Panc1 (cell line): ENCODE measurements at regions not wholly inside any gene's neighbourhood (a gene's known extent, or its start where the extent isn't known, plus 50 kb on each side); places are given as distances from the start of the nearest gene placed in this dataset.

Experiments used
- ATAC-seq: fragments of 200-7000 bp; cut with Tn5 transposase; 2 replicates; pipeline ENCODE4 v1.9.1; 2020; ENCODE audit warnings: mild to moderate bottlenecking, moderate library complexity
- BruUV-seq: library from RNA; stranded (reverse); fragments of 400-500 nt; replicated peaks from 2 replicates; lab custom pipeline; 2021; lab: Mats Ljungman, UMichigan
- CTCF ChIA-PET: fragments of 300-600 bp; sonication (Branson Sonifier 250); formaldehyde crosslinking; loops from one replicate; lab custom pipeline; 2022; ENCODE audit warnings: antibody characterized with exemption; lab: Charles Lee
- POLR2A ChIA-PET: fragments of 300-600 bp; sonication (Branson Sonifier 250); formaldehyde crosslinking; loops from one replicate; lab custom pipeline; 2022; ENCODE audit warnings: antibody characterized with exemption; lab: Charles Lee
- DNase-seq: peaks from one replicate; pipeline ENCODE4 v3.0.0-alpha.2; 2010; ENCODE audit warnings: low read depth, low spot score
- H3K27ac ChIP-seq: 2 replicates; pipeline ENCODE4 v1.5.1; 2011; ENCODE audit warnings: mild to moderate bottlenecking, low read length, inconsistent platforms
- H3K27me3 ChIP-seq: fragments of 200-500 bp; sonication (Bioruptor generic); 2 replicates; pipeline ENCODE4 v1.6.0; 2014; ENCODE audit warnings: low read length, inconsistent platforms; ENCODE audit not compliant: control insufficient read depth, insufficient read depth
- H3K36me3 ChIP-seq: fragments of 200-500 bp; sonication (Bioruptor generic); 2 replicates; pipeline ENCODE4 v1.5.1; 2014; ENCODE audit warnings: inconsistent platforms, mild to moderate bottlenecking, low read length, moderate library complexity; ENCODE audit not compliant: control insufficient read depth, insufficient read depth
- H3K4me1 ChIP-seq: 2 replicates; pipeline ENCODE4 v1.5.1; 2011; ENCODE audit warnings: inconsistent platforms, mild to moderate bottlenecking, low read length, moderate library complexity; ENCODE audit not compliant: control insufficient read depth, insufficient read depth
- H3K4me3 ChIP-seq, 2 experiments: 2 replicates each; pipeline ENCODE4 v1.5.1; 2011 to 2012; ENCODE audit warnings: low read depth in 2 of 2, low read length in 2 of 2, mild to moderate bottlenecking in 2 of 2, inconsistent platforms in 1 of 2, moderate library complexity in 1 of 2
- H3K9me3 ChIP-seq: fragments of 200-500 bp; sonication (Bioruptor generic); 2 replicates; pipeline ENCODE4 v1.5.1; 2014; ENCODE audit warnings: low read depth, mild to moderate bottlenecking, inconsistent platforms, low read length, moderate library complexity; ENCODE audit not compliant: control insufficient read depth, insufficient read depth
- CTCF ChIP-seq: fragments of 450-650 bp; IDR thresholded peaks from 2 replicates; pipeline ENCODE4 v1.5.1; 2017; ENCODE audit warnings: mild to moderate bottlenecking
- POLR2AphosphoS5 ChIP-seq: IDR thresholded peaks from 2 replicates; pipeline ENCODE4 v1.6.1; 2012; ENCODE audit warnings: mild to moderate bottlenecking, low read depth, low read length, moderate library complexity
- REST ChIP-seq, 2 experiments: IDR thresholded peaks; 2 replicates each; pipeline ENCODE4 v1.6.1; 2011 to 2012; ENCODE audit warnings: low read depth in 2 of 2, control low read depth in 1 of 2, low read length in 1 of 2, mild to moderate bottlenecking in 1 of 2, moderate library complexity in 1 of 2; ENCODE audit not compliant: insufficient read depth in 1 of 2
- SIN3A ChIP-seq: IDR thresholded peaks from 2 replicates; pipeline ENCODE4 v1.6.1; 2012; ENCODE audit warnings: low read depth, mild to moderate bottlenecking, low read length, moderate library complexity, borderline replicate concordance; ENCODE audit not compliant: insufficient read depth
- TCF7L2 ChIP-seq: IDR thresholded peaks from 2 replicates; pipeline ENCODE4 v1.6.1; 2011; ENCODE audit warnings: mild to moderate bottlenecking, low read depth, low read length, inconsistent platforms
- in situ Hi-C: cut with HindIII; loops from 2 replicates; pipeline ENCODE4 v1.10.0; 2016; ENCODE audit warnings: low sequenced_read_pairs, low pct_unique_long_range_greater_than_20kb
- intact Hi-C: fragments of 100-400 bp; cut with micrococcal nuclease; formaldehyde crosslinking; loops from one replicate; pipeline ENCODE4 v1.10.0; 2022; ENCODE audit not compliant: unreplicated experiment

- no peak for ATAC-seq
- intact Hi-C loops = no loop called here
- H3K27ac ChIP-seq = no peak overlapping the region
- H3K27me3 ChIP-seq = no peaks in the 10 kb centered on the region
- no peaks in the 10 kb centered on the region for H3K36me3 ChIP-seq
- TF ChIP-seq TCF7L2 (no peak), POLR2AphosphoS5 (no peak), SIN3A (no peak), REST (IDR thresholded peaks at IDR 0.05; ENCODE audit: insufficient read depth in 1 of 2, low read depth in 2 of 2, low read length in 1 of 2) (no peak), CTCF (no peak)
- in situ Hi-C loops = no loop called here
- ChIA-PET CTCF (no interaction called here), POLR2A (no interaction called here)
- no peak overlapping the region for H3K4me3 ChIP-seq
- BruUV-seq = no TSS peak
- no peaks in the 10 kb centered on the region for H3K4me1 ChIP-seq
- no peak for DNase-seq
- H3K9me3 ChIP-seq = no peaks in the 10 kb centered on the region
Observed at GRCh38 chr12:9364224-9365176, 156.3 kb upstream of the PZP start.

- in situ Hi-C loops = no loop called here
- Histone ChIP-seq H3K9me3 (no peaks in the 10 kb centered on the region), H3K4me1 (no peaks in the 10 kb centered on the region), H3K36me3 (no peaks in the 10 kb centered on the region), H3K27ac (no peak overlapping the region), H3K4me3 (no peak overlapping the region), H3K27me3 (no peaks in the 10 kb centered on the region)
- BruUV-seq = no TSS peak
- TF ChIP-seq REST (IDR thresholded peaks at IDR 0.05; ENCODE audit: insufficient read depth in 1 of 2, low read depth in 2 of 2, low read length in 1 of 2) (no peak), CTCF (no peak), POLR2AphosphoS5 (no peak), TCF7L2 (no peak)
- DNase-seq (no peak), ATAC-seq (no peak)
- CTCF ChIA-PET = no interaction called here
- intact Hi-C loops = no loop called here
- POLR2A ChIA-PET = no interaction called here
Observed at GRCh38 chr12:9363145-9363544, 154.9 kb upstream of the PZP start.
